ENCODE measurements at regions not wholly inside any gene's neighbourhood (a gene's known extent, or its start where the extent isn't known, plus 50 kb on each side); places are given as distances from the start of the nearest gene placed in this dataset.

- 55 to 67% methylated on average over 1 of the region's 1 CpG for WGBS, 2 donors
Observed at GRCh38 chr10:70939441-70940003, 51.2 kb upstream of the PCBD1 start.

GRCh38 chr10:70940834-70941568 lies 52.6 kb upstream of the PCBD1 start:
- ATAC-seq (ENCODE audit: low FRiP score in 2 of 2) (no peak), DNase-seq (no peak)
- no peak overlapping the region for H3K4me3 ChIP-seq
- no peaks in the 10 kb centered on the region for H3K36me3 ChIP-seq
- no peak for TF ChIP-seq POLR2A (IDR thresholded peaks at IDR 0.05)
- TF ChIP-seq EP300 (IDR thresholded peaks at IDR 0.05), result no peak
- no peak overlapping the region for H3K27ac ChIP-seq
- H3K9me3 ChIP-seq, result no peaks in the 10 kb centered on the region
- H3K27me3 ChIP-seq, result no peaks in the 10 kb centered on the region
- 61 to 62% methylated on average over 6 of the region's 6 CpGs for WGBS, 2 donors
- no peaks in the 10 kb centered on the region for H3K4me1 ChIP-seq

More at GRCh38 chr10:70939441-70940003, 51.2 kb upstream of the PCBD1 start:
- H3K27me3 ChIP-seq, result no peaks in the 10 kb centered on the region
- DNase-seq (no peak), ATAC-seq (ENCODE audit: low FRiP score in 2 of 2) (no peak)
- no peaks in the 10 kb centered on the region for H3K4me1 ChIP-seq
- no peak overlapping the region for H3K27ac ChIP-seq
- H3K4me3 ChIP-seq, result no peak overlapping the region
- no peak for TF ChIP-seq POLR2AphosphoS5 (IDR thresholded peaks at IDR 0.05)
- TF ChIP-seq POLR2A (IDR thresholded peaks at IDR 0.05), result no peak
- TF ChIP-seq EP300 (IDR thresholded peaks at IDR 0.05), result no peak
- TF ChIP-seq, protein P1, sequence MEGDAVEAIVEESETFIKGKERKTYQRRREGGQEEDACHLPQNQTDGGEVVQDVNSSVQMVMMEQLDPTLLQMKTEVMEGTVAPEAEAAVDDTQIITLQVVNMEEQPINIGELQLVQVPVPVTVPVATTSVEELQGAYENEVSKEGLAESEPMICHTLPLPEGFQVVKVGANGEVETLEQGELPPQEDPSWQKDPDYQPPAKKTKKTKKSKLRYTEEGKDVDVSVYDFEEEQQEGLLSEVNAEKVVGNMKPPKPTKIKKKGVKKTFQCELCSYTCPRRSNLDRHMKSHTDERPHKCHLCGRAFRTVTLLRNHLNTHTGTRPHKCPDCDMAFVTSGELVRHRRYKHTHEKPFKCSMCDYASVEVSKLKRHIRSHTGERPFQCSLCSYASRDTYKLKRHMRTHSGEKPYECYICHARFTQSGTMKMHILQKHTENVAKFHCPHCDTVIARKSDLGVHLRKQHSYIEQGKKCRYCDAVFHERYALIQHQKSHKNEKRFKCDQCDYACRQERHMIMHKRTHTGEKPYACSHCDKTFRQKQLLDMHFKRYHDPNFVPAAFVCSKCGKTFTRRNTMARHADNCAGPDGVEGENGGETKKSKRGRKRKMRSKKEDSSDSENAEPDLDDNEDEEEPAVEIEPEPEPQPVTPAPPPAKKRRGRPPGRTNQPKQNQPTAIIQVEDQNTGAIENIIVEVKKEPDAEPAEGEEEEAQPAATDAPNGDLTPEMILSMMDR (IDR thresholded peaks at IDR 0.05), result no peak
- no peaks in the 10 kb centered on the region for H3K9me3 ChIP-seq
- H3K36me3 ChIP-seq, result no peaks in the 10 kb centered on the region

DNA sequence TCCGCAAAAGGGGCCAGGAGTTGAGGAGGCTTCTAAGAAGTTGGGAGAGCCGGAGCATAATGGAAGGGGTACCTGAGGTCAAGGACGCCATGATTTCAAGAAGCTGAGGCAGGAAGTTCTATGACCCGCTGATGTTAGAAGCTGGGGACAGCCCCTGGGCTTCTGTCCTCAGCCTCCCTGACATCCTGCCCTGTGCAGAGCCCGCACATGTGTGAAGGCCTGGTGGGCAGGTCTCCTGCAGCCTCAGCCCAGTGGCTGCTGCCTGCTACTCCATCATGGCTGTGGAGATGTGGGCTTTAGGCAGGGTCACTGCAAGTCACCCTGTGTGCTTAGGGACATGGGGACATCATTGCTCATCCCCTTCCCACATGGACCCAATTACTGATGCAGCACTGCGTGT lies 53.8 kb upstream of the PCBD1 start:
- Histone ChIP-seq H3K36me3 (no peaks in the 10 kb centered on the region), H3K9me3 (no peaks in the 10 kb centered on the region), H3K4me1 (no peaks in the 10 kb centered on the region), H3K27me3 (no peaks in the 10 kb centered on the region), H3K27ac (no peak overlapping the region), H3K4me3 (no peak overlapping the region)
- TF ChIP-seq, protein P1 (IDR thresholded peaks at IDR 0.05), result no peak
- TF ChIP-seq POLR2AphosphoS5 (IDR thresholded peaks at IDR 0.05), result no peak
- TF ChIP-seq POLR2A (IDR thresholded peaks at IDR 0.05), result no peak
- TF ChIP-seq EP300 (IDR thresholded peaks at IDR 0.05), result no peak
- DNase-seq, result no peak
- ATAC-seq (ENCODE audit: low FRiP score in 2 of 2), result no peak
- WGBS, 2 donors, result 89 to 90% methylated on average over 6 of the region's 6 CpGs

DNA sequence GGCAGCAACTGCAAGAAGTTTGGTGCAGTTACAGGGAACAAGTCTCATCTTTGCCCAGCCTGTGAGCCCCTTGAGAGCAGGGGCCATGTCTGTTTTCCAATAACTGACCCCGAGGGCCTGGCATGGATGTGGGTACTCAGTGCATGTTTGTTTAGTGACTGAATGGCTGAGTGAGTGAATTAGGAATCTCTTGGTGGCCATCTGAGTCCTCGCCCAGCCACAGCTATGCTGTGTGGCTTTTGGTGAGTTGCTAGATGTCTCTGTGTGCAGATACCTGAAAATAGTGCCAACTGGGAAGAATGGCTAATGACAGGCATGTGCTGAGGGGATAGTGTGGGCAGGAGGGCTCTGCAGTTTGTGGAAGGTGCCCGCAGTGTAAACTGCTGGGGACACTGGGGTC lies 54.4 kb upstream of the PCBD1 start:
- H3K27me3 ChIP-seq, result no peaks in the 10 kb centered on the region
- no peaks in the 10 kb centered on the region for H3K36me3 ChIP-seq
- no peak overlapping the region for H3K27ac ChIP-seq
- no peak for ATAC-seq (ENCODE audit: low FRiP score in 2 of 2)
- H3K4me1 ChIP-seq, result no peaks in the 10 kb centered on the region
- H3K9me3 ChIP-seq, result no peaks in the 10 kb centered on the region
- TF ChIP-seq POLR2A (IDR thresholded peaks at IDR 0.05), result no peak
- no peak for TF ChIP-seq EP300 (IDR thresholded peaks at IDR 0.05)
- TF ChIP-seq POLR2AphosphoS5 (IDR thresholded peaks at IDR 0.05), result no peak
- TF ChIP-seq, protein P1 (IDR thresholded peaks at IDR 0.05), result no peak
- no peak for DNase-seq
- 90 to 94% methylated on average over 2 to 3 of the region's 3 CpGs for WGBS, 2 donors
- H3K4me3 ChIP-seq, result no peak overlapping the region

DNA sequence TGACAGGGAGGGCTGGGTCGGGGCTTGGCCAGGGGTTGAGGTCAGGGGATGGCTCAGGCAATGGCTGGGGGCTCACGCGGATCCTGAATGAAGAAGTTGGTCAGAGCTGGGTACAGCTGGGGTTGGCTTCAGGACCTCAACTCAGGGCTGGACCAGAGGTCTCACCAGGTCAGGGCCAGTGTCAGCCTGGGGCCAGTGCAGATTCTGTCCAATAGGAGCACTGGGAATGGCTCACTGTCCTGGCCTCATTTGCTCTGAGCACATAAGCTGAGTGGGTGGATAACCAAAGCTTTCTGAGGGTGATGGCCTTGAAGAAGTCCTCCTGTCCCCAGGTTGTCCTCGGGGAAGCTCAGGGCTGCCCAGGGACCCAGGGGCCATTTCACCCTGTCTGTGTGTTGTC lies 54.9 kb upstream of the PCBD1 start:
- no peaks in the 10 kb centered on the region for H3K4me1 ChIP-seq
- no peak overlapping the region for H3K4me3 ChIP-seq
- H3K27ac ChIP-seq, result no peak overlapping the region
- 84 to 94% methylated on average over 3 to 4 of the region's 4 CpGs for WGBS, 2 donors
- DNase-seq (no peak), ATAC-seq (ENCODE audit: low FRiP score in 2 of 2) (no peak)
- H3K36me3 ChIP-seq, result no peaks in the 10 kb centered on the region
- no peaks in the 10 kb centered on the region for H3K9me3 ChIP-seq
- no peak for TF ChIP-seq EP300 (IDR thresholded peaks at IDR 0.05)
- TF ChIP-seq POLR2A (IDR thresholded peaks at IDR 0.05), result no peak
- no peak for TF ChIP-seq POLR2AphosphoS5 (IDR thresholded peaks at IDR 0.05)
- TF ChIP-seq, protein P1 (IDR thresholded peaks at IDR 0.05), result no peak
- H3K27me3 ChIP-seq, result no peaks in the 10 kb centered on the region

Measured in upper lobe of left lung (tissue), 6 donors.